Lung (tissue), 11 donors: ENCODE measurements at regions not wholly inside any gene's neighbourhood (a gene's known extent, or its start where the extent isn't known, plus 50 kb on each side); places are given as distances from the start of the nearest gene placed in this dataset.

ENCODE experiments used
- ATAC-seq: fragments of 200-7000 bp; cut with Tn5 transposase; one replicate; pipeline ENCODE4 v1.9.1; 2020; ENCODE audit warnings: moderate number of reproducible peaks; ENCODE audit not compliant: insufficient read depth, low FRiP score
- DNase-seq, 3 donors: peaks; one replicate each; pipeline ENCODE4 v3.0.0-alpha.2; 2013 to 2017
- H3K27ac ChIP-seq, 2 donors: one replicate each; pipeline ENCODE4 v1.5.1; 2013; ENCODE audit warnings: mild to moderate bottlenecking in 2 of 2, moderate library complexity in 2 of 2, control low read depth in 1 of 2, inconsistent platforms in 1 of 2, low read depth in 1 of 2, low read length in 1 of 2
- H3K27me3 ChIP-seq, 3 donors: one replicate each; pipeline ENCODE4 v1.5.1; 2013; ENCODE audit warnings: low read length in 2 of 3; ENCODE audit not compliant: control insufficient read depth in 3 of 3, insufficient read depth in 3 of 3
- H3K36me3 ChIP-seq, 4 donors: one replicate each; pipeline ENCODE4 v1.5.1; 2013; ENCODE audit warnings: low read length in 4 of 4, mild to moderate bottlenecking in 1 of 4, moderate library complexity in 1 of 4; ENCODE audit not compliant: control insufficient read depth in 4 of 4, insufficient read depth in 4 of 4
- H3K4me1 ChIP-seq, 5 donors: one replicate each; pipeline ENCODE4 v1.5.1; 2013; ENCODE audit warnings: low read length in 5 of 5, mild to moderate bottlenecking in 2 of 5, moderate library complexity in 1 of 5; ENCODE audit not compliant: control insufficient read depth in 5 of 5, insufficient read depth in 5 of 5
- H3K4me3 ChIP-seq: one replicate; pipeline ENCODE4 v1.5.1; 2013; ENCODE audit warnings: mild to moderate bottlenecking, control low read depth, moderate library complexity
- H3K9ac ChIP-seq, 2 donors: one replicate each; pipeline ENCODE4 v1.5.1; 2013; ENCODE audit warnings: low read length in 2 of 2, control low read depth in 1 of 2; ENCODE audit not compliant: insufficient read depth in 1 of 2
- H3K9me3 ChIP-seq, 4 donors: one replicate each; pipeline ENCODE4 v1.5.1; 2013; ENCODE audit warnings: low read length in 3 of 4, mild to moderate bottlenecking in 1 of 4, moderate library complexity in 1 of 4; ENCODE audit not compliant: control insufficient read depth in 4 of 4, insufficient read depth in 3 of 4
- WGBS, 2 donors: extraction: QIAGEN DNeasy Blood & Tissue Kit; methylation state at CpG; one replicate each; pipeline ENCODE4 v1.1.7; 2013; 5-methylcytosine and 5-hydroxymethylcytosine counted together
- TF ChIP-seq, protein P1 (sequence below): IDR thresholded peaks from 2 replicates; pipeline ENCODE4 v1.5.1; 2012; ENCODE audit warnings: mild to moderate bottlenecking; ENCODE audit errors: control extremely low read depth, extremely low read depth
- donor health status: control.
- donor health status: control.
- donor health status: Bipolar disorder and iron deficiency.
- donor health status: healthy.
- donor health status: DM: yes; HTN: yes; CAD: no.

DNA sequence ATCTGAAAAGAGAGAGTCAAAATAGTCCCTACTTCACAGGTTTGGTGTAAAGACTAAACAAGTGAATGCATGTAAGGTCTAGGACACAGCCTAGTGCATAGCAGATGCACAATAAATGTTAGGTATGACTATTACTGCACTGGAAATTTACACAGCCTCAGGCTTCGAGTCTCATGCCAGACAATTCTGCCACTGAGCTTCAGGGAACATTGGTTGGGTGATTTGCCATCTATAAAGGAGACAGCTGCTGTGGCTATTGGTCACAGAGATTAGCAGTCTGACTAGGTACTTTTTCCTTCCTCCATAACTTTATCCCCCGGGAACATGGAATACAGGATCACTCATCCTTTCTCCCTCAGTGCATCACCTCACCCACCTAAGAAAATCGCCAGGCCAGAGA is 89.2 kb downstream of the FAM124B start:
- TF ChIP-seq, protein P1, sequence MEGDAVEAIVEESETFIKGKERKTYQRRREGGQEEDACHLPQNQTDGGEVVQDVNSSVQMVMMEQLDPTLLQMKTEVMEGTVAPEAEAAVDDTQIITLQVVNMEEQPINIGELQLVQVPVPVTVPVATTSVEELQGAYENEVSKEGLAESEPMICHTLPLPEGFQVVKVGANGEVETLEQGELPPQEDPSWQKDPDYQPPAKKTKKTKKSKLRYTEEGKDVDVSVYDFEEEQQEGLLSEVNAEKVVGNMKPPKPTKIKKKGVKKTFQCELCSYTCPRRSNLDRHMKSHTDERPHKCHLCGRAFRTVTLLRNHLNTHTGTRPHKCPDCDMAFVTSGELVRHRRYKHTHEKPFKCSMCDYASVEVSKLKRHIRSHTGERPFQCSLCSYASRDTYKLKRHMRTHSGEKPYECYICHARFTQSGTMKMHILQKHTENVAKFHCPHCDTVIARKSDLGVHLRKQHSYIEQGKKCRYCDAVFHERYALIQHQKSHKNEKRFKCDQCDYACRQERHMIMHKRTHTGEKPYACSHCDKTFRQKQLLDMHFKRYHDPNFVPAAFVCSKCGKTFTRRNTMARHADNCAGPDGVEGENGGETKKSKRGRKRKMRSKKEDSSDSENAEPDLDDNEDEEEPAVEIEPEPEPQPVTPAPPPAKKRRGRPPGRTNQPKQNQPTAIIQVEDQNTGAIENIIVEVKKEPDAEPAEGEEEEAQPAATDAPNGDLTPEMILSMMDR: no peak
- H3K27ac ChIP-seq: no peak overlapping the region
- H3K36me3 ChIP-seq: no peaks in the 10 kb centered on the region
- peaks cover 0 to 2% (median 0%) of the 10 kb centered on the region in 3 donors for H3K27me3 ChIP-seq
- ATAC-seq (no peak), DNase-seq (no peak)
- no peak overlapping the region for H3K4me3 ChIP-seq
- H3K9ac ChIP-seq: no peak overlapping the region
- no peaks in the 10 kb centered on the region for H3K4me1 ChIP-seq
- no peaks in the 10 kb centered on the region for H3K9me3 ChIP-seq
- WGBS, 2 donors: 80 to 87% methylated on average over 3 of the region's 3 CpGs

DNA sequence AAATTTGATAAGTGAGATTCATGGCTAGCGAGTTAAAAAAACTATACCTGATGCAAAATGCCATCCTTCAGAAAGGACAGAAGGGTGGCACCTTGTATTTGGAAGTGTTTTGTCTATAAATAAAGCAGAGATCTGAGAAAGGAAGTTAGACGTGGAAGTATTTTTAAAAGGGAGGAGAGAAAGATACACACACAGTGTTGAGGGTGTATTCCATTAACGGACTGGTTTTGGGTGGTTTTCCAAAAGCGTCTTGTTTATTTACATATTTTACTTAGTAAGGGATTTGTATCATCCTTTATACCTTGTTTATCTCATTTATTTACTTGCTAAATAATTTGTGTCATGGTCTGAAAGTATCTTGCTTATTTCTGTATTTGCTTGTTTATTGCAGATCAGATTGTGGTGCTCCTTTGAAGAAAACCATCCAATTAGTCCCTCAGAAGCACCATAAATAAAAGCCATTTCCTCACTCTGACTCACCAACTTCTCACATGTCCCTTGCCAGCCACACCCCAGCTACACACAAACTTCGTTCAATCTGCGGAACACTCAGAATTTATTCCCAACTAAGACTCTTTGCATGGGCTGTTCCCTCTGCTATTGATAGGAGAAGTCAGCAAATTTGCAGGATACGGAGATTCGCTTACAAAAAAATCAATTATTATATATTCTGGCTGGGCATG is 90.8 kb downstream of the FAM124B start:
- 70 to 73% methylated on average over 8 of the region's 8 CpGs for WGBS, 2 donors
- no peak overlapping the region for H3K9ac ChIP-seq
- peaks cover 0 to 2% (median 0%) of the 10 kb centered on the region in 3 donors for H3K27me3 ChIP-seq
- ATAC-seq (no peak), DNase-seq (no peak)
- no peak overlapping the region for H3K27ac ChIP-seq
- no peaks in the 10 kb centered on the region for H3K9me3 ChIP-seq
- H3K4me1 ChIP-seq: no peaks in the 10 kb centered on the region
- no peak overlapping the region for H3K4me3 ChIP-seq
- H3K36me3 ChIP-seq: no peaks in the 10 kb centered on the region
- TF ChIP-seq, protein P1: no peak

DNA sequence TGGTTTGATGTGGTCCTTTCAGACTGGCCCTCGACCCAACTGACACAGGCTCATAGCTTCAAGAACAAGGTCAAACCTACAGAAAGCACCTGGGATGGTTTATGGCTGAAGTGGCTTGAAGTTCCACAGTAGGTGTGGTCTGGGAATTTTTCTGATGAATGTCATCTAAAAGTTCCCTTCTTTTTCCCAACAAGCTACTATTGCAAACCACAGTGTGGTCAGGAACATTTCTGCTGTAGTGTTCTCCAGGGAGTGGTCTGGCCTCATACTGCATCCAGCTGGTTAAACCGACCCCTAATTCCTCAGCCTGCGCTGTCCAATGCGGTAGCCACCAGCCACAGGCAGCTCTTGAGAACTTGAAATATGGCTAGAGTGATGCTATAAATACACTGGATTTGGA is 92.7 kb downstream of the FAM124B start:
- TF ChIP-seq, protein P1: no peak
- ATAC-seq: no peak
- Histone ChIP-seq H3K36me3 (no peaks in the 10 kb centered on the region), H3K4me1 (no peaks in the 10 kb centered on the region), H3K9me3 (no peaks in the 10 kb centered on the region), H3K27ac (no peak overlapping the region), H3K27me3 (peaks cover 0 to 2% (median 0%) of the 10 kb centered on the region in 3 donors), H3K4me3 (no peak overlapping the region), H3K9ac (no peak overlapping the region)
- WGBS, 2 donors: 87 to 95% methylated on average over 4 of the region's 4 CpGs
- DNase-seq: no peak
